ENCODE measurements at regions not wholly inside any gene's neighbourhood (a gene's known extent, or its start where the extent isn't known, plus 50 kb on each side); places are given as distances from the start of the nearest gene placed in this dataset.

DNA sequence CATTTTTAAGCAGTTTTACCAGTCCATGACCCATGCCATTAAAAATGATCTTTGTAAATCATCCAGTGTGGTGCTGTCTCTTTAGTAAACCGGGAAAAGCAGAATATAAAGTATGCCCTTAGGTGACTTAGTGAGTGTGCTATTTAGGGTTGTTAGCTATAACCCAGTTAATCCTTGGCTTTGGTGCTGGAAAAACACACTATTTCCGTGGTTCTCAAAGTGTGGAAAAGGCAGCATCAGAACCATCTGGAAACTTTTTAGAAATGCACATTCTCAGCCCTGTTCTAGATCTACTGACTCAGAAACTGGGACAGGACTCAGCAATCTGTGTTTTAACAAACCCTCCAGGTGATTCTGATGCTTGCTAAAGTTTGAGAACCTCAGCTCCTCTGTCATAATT, 123.6 kb upstream of the ZNF608 start:
- no peaks in the 10 kb centered on the region for H4K20me1 ChIP-seq (replicated peaks; ENCODE audit: control insufficient read depth, extremely low read depth, insufficient read depth, low read length)
- peaks cover 2% of the 10 kb centered on the region for H3K4me1 ChIP-seq (ENCODE audit: control insufficient read depth, extremely low read depth, insufficient read depth, low read length)
- no peaks in the 10 kb centered on the region for H3K27me3 ChIP-seq (ENCODE audit: control insufficient read depth in 2 of 2, insufficient read depth in 2 of 2, low read length in 2 of 2)
- FAIRE-seq (no peak), DNase-seq (ENCODE audit: low read depth, low spot score) (no peak)
- POLR2A ChIA-PET, result no interaction called here
- H3K9me3 ChIP-seq (replicated peaks; ENCODE audit: control insufficient read depth, insufficient read depth, low read length), result no peaks in the 10 kb centered on the region
- H3K4me3 ChIP-seq (replicated peaks in 1 of 3; ENCODE audit: insufficient read depth in 1 of 3, low read depth in 1 of 3, low read length in 3 of 3), result no peak overlapping the region
- H3K79me2 ChIP-seq (ENCODE audit: control insufficient read depth, insufficient read depth, low read length), result no peaks in the 10 kb centered on the region
- no peak overlapping the region for H3K4me2 ChIP-seq (ENCODE audit: insufficient read depth, low read length)
- no peaks in the 10 kb centered on the region for H3K9me1 ChIP-seq (replicated peaks; ENCODE audit: control insufficient read depth, extremely low read depth, insufficient read depth, low read length)
- intact Hi-C loops (cut with micrococcal nuclease), result no loop called here
- no peak overlapping the region for H3K27ac ChIP-seq (ENCODE audit: insufficient read depth, low read depth, low read length)
- no peaks in the 10 kb centered on the region for H3K36me3 ChIP-seq (ENCODE audit: control insufficient read depth in 2 of 2, extremely low read depth in 1 of 2, insufficient read depth in 2 of 2, low read length in 2 of 2)
- H3K9ac ChIP-seq (replicated peaks; ENCODE audit: extremely low read depth, insufficient read depth, low read length), result no peak overlapping the region
- CTCF ChIA-PET, result no interaction called here
- TF ChIP-seq GATA2 (IDR thresholded peaks at IDR 0.05; ENCODE audit: insufficient read depth, insufficient read length, low read depth, low read length), result no peak
- TF ChIP-seq FOS (IDR thresholded peaks at IDR 0.05; ENCODE audit: borderline replicate concordance, insufficient read depth, low read length), result no peak
- TF ChIP-seq POLR2A (IDR thresholded peaks at IDR 0.05; ENCODE audit: low read depth, low read length), result no peak
- TF ChIP-seq JUN (IDR thresholded peaks at IDR 0.05; ENCODE audit: borderline replicate concordance, insufficient read depth, insufficient read length, low read depth), result no peak
- TF ChIP-seq MYC (IDR thresholded peaks at IDR 0.05; ENCODE audit: low read depth, low read length), result no peak
- no peak for TF ChIP-seq EZH2 (IDR thresholded peaks at IDR 0.05; ENCODE audit: borderline replicate concordance, low read depth, low read length, severe bottlenecking)
- TF ChIP-seq, protein P1, sequence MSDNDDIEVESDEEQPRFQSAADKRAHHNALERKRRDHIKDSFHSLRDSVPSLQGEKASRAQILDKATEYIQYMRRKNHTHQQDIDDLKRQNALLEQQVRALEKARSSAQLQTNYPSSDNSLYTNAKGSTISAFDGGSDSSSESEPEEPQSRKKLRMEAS (IDR thresholded peaks at IDR 0.05; ENCODE audit: insufficient read depth, insufficient read length), result no peak
- TF ChIP-seq POLR2AphosphoS5 (IDR thresholded peaks at IDR 0.05; ENCODE audit: insufficient read depth, low read depth, low read length), result no peak
- TF ChIP-seq, protein P2, sequence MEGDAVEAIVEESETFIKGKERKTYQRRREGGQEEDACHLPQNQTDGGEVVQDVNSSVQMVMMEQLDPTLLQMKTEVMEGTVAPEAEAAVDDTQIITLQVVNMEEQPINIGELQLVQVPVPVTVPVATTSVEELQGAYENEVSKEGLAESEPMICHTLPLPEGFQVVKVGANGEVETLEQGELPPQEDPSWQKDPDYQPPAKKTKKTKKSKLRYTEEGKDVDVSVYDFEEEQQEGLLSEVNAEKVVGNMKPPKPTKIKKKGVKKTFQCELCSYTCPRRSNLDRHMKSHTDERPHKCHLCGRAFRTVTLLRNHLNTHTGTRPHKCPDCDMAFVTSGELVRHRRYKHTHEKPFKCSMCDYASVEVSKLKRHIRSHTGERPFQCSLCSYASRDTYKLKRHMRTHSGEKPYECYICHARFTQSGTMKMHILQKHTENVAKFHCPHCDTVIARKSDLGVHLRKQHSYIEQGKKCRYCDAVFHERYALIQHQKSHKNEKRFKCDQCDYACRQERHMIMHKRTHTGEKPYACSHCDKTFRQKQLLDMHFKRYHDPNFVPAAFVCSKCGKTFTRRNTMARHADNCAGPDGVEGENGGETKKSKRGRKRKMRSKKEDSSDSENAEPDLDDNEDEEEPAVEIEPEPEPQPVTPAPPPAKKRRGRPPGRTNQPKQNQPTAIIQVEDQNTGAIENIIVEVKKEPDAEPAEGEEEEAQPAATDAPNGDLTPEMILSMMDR (IDR thresholded peaks at IDR 0.05; ENCODE audit: extremely low read depth in 1 of 2, insufficient read depth in 1 of 2, low read depth in 1 of 2, low read length in 2 of 2), result no peak
- no peak overlapping the region for H2AFZ ChIP-seq (ENCODE audit: low read depth, low read length)
- no TSS peak for BruUV-seq (replicated peaks)
- dilution Hi-C loops (cut with MboI; ENCODE audit: extremely low pct_ligation_motif_present, low sequenced_read_pairs), result no loop called here

Data from endothelial cell of umbilical vein (primary cell).